ENCODE measurements at regions not wholly inside any gene's neighbourhood (a gene's known extent, or its start where the extent isn't known, plus 50 kb on each side); places are given as distances from the start of the nearest gene placed in this dataset.

DNA sequence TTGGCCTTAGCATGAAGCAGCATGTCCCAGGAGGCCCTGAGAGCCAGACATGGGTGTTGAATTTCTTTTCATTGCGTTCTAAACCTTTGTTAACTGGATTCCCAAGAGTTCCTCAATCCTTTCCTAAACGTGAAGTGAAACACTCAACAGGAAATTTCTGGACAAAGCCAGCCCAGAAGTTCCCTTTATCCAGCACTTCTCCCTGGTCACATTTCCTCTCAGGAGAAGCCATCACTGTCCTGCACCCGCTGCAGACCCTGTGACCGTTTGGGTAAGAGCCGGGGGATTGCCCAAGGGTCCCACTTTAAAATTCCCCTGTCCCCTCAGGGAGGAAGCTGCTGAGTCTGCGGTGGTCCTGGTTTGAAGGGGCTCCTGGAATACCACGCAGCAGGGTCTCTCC is 88.0 kb upstream of the ZPBP start:
- no peaks in the 10 kb centered on the region for H3K27me3 Mint-ChIP-seq (ENCODE audit: low read depth)
- TF ChIP-seq, protein P1, sequence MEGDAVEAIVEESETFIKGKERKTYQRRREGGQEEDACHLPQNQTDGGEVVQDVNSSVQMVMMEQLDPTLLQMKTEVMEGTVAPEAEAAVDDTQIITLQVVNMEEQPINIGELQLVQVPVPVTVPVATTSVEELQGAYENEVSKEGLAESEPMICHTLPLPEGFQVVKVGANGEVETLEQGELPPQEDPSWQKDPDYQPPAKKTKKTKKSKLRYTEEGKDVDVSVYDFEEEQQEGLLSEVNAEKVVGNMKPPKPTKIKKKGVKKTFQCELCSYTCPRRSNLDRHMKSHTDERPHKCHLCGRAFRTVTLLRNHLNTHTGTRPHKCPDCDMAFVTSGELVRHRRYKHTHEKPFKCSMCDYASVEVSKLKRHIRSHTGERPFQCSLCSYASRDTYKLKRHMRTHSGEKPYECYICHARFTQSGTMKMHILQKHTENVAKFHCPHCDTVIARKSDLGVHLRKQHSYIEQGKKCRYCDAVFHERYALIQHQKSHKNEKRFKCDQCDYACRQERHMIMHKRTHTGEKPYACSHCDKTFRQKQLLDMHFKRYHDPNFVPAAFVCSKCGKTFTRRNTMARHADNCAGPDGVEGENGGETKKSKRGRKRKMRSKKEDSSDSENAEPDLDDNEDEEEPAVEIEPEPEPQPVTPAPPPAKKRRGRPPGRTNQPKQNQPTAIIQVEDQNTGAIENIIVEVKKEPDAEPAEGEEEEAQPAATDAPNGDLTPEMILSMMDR (IDR thresholded peaks at IDR 0.05; ENCODE audit: unreplicated experiment in 3 of 3): no peak
- no peaks in the 10 kb centered on the region for H3K36me3 Mint-ChIP-seq (ENCODE audit: low read depth)

DNA sequence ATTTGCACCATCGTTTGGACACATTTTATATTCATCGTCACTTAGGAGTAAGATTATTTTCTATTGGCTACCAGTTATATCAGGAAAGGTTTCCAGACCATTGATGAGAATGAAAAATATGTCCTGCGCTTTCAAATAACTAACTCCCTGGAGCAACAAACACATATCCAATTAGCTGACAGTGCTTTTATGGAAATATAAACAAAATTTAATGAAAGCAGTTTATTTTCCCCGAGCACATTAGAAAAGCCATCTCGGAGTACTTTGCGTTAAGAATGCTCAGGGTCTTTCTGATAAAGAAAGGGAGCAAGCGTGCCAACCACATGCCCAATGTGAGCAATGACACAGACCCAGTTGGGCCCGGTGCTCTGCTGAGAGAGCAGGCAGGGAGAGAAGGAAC is 85.1 kb upstream of the ZPBP start:
- H3K27ac Mint-ChIP-seq: no peak overlapping the region
- no peaks in the 10 kb centered on the region for H3K36me3 Mint-ChIP-seq (ENCODE audit: low read depth)
- no peaks in the 10 kb centered on the region for H3K27me3 Mint-ChIP-seq (ENCODE audit: low read depth)

More for the DNA sequence above, 88.0 kb upstream of the ZPBP start:
- H3K4me3 Mint-ChIP-seq: no peak overlapping the region
- no peaks in the 10 kb centered on the region for H3K9me3 Mint-ChIP-seq
- no peak overlapping the region for H3K27ac Mint-ChIP-seq
- H3K4me1 Mint-ChIP-seq: no peaks in the 10 kb centered on the region

DNA sequence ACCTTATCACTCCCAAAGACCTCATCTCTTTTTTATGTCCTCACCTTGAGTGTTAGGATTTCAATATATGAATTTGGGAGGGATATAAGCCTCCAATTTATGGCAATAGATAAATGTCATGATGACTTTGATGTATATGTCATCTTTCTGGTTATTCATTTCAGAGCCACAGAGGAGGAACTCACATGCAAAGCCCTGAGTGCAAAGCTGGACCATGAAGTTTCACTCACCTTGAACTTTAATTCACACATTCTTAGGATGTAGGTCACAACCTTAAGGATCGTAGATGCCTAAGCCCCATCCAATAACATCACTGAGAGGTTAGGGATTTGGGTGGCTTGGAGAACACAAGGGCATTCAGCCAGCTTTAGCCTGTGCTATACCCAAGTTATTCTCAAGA is 81.9 kb upstream of the ZPBP start:
- Mint-ChIP-seq H3K9me3 (no peaks in the 10 kb centered on the region), H3K4me1 (no peaks in the 10 kb centered on the region), H3K27me3 (ENCODE audit: low read depth) (no peaks in the 10 kb centered on the region), H3K36me3 (ENCODE audit: low read depth) (no peaks in the 10 kb centered on the region), H3K4me3 (no peak overlapping the region), H3K27ac (no peak overlapping the region)
- TF ChIP-seq, protein P1 (IDR thresholded peaks at IDR 0.05; ENCODE audit: unreplicated experiment in 3 of 3): no peak

More for the DNA sequence above, 85.1 kb upstream of the ZPBP start:
- TF ChIP-seq, protein P1 (IDR thresholded peaks at IDR 0.05; ENCODE audit: unreplicated experiment in 3 of 3): no peak
- Mint-ChIP-seq H3K9me3 (no peaks in the 10 kb centered on the region), H3K4me1 (no peaks in the 10 kb centered on the region), H3K4me3 (no peak overlapping the region)

DNA sequence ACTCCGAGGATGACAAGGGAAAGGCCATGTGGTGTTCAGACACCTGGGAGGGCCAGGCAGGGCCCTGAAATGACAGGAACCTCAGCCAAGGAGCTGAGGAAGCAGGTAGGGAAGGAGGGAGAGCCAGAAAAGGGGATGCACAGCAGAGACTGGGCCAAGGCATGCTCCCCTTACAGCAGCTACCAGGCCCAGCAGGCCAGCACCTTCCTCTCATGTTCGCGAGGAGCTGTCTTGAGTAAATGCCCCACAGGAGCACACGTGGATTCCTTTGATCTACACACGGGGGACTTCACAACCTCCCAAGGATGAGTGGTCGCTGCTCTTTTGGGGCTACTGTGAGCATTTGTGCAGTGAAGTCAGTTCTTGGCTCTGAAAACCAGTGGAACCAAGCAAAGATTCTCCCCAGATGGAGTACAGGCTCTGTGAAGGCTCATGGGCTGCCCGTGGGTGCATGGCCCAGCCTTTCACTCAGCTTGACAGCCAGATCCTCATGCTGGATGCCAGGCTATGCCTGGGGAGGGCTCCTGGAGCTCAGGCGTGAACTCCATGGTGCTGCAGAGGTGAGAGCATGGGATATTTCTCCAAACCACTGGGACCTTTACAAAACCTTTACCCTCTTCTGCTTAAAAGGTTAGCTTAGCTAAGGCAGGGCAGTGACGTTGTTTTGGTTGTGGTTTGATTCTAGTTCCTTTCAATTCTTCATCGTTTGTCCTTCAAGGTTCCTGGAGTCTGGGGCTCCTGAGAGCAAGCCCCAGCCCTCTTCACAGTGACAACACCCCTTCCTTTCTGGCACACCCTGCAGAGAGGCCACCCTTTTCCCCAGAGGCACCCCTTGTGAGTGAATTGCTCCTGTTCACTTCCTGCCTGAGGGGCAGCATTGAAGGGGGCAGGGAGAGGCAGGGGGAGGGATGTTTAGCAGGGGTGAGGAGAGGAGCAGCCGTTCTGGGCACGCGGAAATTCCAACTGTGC is 74.2 kb upstream of the ZPBP start:
- Mint-ChIP-seq H3K36me3 (ENCODE audit: low read depth) (no peaks in the 10 kb centered on the region), H3K27me3 (ENCODE audit: low read depth) (no peaks in the 10 kb centered on the region), H3K9me3 (no peaks in the 10 kb centered on the region), H3K4me3 (no peak overlapping the region), H3K27ac (no peak overlapping the region), H3K4me1 (no peaks in the 10 kb centered on the region)
- TF ChIP-seq, protein P1 (IDR thresholded peaks at IDR 0.05; ENCODE audit: unreplicated experiment in 3 of 3): no peak

DNA sequence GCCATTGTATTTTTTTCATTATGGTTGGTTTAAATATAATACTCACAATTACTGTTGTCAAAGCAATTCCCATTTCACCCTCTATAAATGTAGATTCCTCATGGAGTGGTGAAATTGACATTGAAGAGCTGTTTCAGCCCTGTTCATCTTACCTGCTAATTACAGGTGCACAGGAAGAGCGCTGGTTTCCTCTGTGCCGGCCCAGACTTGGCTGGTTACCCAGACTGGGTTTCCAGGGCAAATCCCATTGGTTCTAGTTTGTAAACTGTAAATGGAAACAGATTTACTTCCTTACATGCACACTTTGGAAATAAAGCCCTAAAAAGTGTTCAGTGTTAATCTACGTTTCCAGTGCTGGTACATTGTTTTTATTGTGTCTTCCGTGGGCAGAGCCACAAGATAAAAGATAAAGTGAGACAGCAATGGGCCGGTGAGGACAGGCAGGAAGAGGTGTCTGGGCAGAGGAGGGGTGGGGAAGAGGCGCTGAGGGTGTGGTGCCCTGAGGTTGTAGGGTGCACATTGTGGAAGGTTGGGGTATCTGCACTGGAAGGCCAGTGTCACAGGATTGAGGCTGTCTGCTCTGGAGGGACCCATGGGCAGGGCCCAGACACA is 71.6 kb upstream of the ZPBP start:
- Mint-ChIP-seq H3K4me1 (no peaks in the 10 kb centered on the region), H3K36me3 (ENCODE audit: low read depth) (no peaks in the 10 kb centered on the region), H3K27me3 (ENCODE audit: low read depth) (no peaks in the 10 kb centered on the region), H3K9me3 (no peaks in the 10 kb centered on the region), H3K27ac (no peak overlapping the region), H3K4me3 (no peak overlapping the region)
- TF ChIP-seq, protein P1 (IDR thresholded peaks at IDR 0.05; ENCODE audit: unreplicated experiment in 3 of 3): no peak
